OCI-M1 (cell line): ENCODE measurements at regions not wholly inside any gene's neighbourhood (a gene's known extent, or its start where the extent isn't known, plus 50 kb on each side); places are given as distances from the start of the nearest gene placed in this dataset.

Experiments
- DNase-seq: peaks from one replicate; lab custom pipeline; 2025; lab: John Stamatoyannopoulos, UW

DNA sequence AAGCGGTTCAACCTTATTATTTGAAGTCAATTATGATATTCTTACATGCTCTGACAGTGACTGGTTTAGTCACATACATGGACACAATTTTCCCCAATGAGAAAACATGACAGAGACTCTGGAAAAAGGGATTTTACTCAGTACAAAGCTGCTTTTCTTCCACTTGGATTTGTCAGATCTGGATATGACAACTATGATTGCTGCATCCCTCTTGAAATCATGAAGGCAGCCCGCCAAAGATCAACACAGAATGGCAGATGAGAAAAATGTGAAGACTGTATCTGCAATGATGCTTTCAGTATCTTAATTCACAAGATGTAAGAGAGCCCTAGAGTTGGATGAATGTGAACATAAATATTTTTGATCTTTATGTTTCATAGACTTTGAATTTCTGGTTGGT, 439.6 kb downstream of the CDH8 start:
- no peak for DNase-seq

DNA sequence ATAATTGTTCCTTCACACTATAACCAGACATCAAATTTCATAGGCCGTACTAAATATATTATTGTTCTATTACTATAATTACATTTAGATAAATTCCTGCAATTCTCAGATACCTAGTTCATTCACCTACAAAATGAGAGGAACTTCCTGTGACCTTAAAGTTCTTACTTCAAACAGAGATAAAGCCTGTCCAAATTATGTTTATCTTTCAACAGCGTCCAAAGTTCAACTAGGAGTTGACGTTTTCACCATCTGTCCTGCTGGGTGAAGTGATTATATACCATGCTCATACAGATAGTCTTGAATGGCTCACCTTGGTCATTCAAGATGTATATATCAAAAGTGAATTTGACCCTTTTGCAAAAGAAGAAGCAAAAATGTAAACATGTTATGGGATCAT, 440.6 kb downstream of the CDH8 start:
- DNase-seq: no peak

GRCh38 chr16:61590577-61590976, 445.7 kb downstream of the CDH8 start:
- DNase-seq: no peak

DNA sequence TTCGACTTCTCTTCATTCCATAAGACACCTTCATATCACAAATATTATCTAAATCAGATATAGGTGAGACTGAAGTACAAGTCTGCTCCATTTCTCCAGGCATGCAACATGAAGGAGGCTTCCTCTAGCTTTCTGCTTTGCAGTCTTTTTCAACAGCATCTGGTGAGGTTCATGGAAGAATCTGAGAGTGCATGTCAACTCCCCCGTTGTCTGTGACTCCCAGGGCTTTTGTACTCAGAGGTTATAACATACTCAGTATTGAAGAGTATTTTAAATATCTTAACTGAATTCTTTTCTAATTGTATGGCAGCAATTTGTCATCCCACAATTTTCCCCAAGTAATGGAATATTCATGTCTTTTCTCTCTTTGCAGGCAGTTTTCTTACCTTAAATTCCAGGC, 448.7 kb downstream of the CDH8 start:
- DNase-seq: no peak

DNA sequence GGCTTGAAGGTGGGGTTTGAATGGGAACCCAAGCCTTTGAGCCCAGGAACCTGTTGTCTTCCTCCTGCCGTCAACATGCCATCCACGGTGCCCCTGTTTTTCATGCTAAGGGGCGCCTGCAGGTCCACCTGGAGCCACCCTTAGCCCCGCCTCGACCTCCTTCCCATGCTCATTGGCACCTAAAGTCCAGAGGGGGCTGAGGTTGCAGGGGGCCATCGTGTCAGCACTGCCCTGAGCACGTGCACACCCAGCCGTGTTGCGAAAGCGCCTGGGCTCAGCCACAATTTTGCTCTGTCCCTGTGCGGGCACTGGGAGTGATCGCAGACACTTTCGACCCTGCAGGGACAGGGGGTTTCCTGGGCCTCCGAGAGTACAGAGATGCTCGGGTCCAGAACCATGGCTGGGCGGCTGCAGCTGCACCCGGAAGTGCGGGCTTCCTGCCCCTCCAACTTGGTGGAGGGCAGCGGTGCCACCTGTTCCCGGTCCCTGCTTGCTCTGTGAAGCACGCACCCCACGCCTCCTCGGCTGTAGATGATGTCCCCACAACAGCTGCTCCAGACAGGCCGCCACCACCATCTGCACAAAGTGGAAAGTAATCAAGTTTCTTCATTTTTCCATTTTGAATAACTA, 454.7 kb downstream of the CDH8 start:
- DNase-seq: no peak

DNA sequence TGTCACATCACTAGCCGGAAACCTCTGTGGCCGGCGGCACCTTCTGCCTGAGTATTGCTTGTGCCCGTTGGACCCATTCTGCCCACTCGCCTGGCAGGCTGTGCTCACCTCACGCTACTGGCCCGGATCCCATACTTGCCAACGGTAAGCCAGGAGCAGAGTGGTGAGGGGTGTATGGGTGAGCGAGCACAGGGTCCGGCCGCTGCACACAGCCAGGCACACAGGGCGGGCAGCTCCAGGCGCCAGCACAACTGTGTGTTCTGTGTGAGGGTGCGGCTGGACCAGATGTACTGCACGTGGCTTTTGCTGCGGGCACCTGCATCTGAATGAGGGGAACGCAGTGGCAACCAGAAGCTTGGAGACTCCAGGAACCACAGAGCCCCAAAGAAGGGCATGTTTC, 455.7 kb downstream of the CDH8 start:
- no peak for DNase-seq

GRCh38 chr16:61579195-61579594, 457.0 kb downstream of the CDH8 start:
- no peak for DNase-seq

DNA sequence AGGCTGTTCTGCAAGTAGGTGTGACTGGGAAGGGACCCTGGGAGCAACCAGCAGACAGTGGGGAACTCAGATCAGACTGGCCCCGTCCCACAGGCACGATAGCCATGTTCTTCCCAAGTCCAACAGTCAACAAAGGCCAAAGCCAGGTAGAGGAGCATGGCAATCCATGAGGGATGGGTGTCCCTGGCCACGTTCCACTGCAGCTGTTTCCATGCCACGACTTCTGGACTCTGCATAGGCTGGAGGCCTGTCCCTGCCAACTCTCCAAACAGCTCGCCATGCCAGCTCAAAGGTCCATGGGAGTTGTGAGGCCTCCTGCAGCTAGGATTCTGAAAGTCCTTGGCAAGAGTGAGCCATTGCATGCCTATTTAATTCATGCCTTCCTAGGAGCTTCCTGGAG, 459.8 kb downstream of the CDH8 start:
- DNase-seq: no peak

- no peak for DNase-seq
Measured at GRCh38 chr16:61575617-61576016, 460.6 kb downstream of the CDH8 start.

DNA sequence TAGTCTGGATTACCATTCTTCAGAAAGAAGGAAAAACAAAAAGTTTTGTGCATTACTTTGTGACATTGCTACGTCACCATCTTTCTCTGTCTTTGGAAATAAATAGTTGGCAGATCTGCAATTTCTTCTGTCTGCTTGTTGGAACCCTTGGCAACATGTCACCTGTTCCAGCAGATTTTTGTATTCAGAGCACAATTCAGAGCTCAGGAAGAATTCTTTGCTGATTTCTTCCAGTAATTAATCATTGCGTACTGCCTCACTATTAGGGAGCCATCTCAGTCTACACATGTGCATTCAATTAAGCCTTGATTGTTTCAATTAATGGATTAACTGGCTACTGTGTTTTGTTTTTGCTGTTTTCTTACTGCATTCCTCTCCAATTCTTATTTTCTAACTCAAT, 467.2 kb downstream of the CDH8 start:
- DNase-seq: no peak

DNA sequence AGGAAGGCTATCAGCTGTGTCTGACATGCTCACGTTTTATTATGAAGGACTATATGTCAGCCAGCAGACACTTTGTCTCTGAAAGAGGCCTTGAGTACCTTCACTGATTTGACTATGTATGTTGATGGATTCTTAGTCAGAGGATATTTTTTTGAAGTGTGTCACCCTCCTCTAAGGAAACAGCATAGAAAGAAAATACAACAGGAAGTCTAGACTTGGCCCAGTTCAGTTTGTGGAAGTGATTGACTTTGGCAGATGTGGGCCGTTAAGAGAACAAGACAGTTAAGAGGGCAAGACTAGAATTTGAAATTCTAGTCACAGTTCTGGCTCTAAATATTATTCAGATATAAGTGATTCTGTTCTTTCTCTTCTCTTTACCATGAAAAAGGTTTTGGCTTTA, 471.5 kb downstream of the CDH8 start:
- no peak for DNase-seq

- DNase-seq: no peak
Measured at GRCh38 chr16:61555718-61556441, 480.4 kb downstream of the CDH8 start.

DNA sequence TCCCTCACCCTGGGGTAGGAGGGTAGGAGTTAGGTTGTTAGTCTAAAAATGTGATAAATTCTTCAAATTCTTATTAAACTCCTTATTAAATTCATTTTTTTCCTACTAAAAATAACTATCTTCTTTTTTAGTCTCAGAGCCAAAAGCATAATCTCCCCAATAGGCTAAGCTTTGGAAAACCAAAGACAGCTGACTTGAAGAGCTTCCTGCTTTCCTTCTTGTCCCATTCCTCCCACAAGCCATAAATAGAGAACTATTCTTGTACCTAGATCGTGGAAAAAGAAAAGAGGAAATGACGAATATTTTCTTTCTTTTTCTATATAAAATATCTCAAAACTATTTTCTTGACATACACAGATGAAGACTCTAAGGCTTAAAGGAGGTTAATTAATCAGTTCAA, 486.9 kb downstream of the CDH8 start:
- no peak for DNase-seq

- DNase-seq: no peak
Measured at GRCh38 chr16:61547626-61548025, 488.6 kb downstream of the CDH8 start.

- DNase-seq: no peak
Measured at GRCh38 chr16:61544165-61544564, 492.1 kb downstream of the CDH8 start.

- no peak for DNase-seq
Measured at GRCh38 chr16:61540216-61540615, 496.0 kb downstream of the CDH8 start.

GRCh38 chr16:61530697-61531096, 505.5 kb downstream of the CDH8 start:
- DNase-seq: no peak

GRCh38 chr16:61500851-61501250, 535.4 kb downstream of the CDH8 start:
- DNase-seq: no peak

DNA sequence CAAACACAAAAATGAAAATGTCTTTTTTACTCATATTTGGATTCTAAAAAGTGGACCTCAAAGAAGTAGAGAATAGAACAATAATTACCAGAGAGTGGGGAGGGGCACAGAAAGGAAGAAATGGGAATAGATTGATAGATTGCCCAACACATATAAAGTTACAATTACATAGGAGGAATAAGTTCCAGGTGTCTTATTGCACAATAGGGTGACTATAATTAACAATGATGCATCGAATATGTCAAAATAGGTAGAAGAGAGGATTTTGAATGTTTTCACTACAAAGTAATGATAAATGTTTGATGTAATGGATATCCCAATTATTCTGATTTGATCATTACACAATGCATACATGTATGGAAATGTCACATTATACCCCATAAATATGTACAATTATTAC, 556.0 kb downstream of the CDH8 start:
- no peak for DNase-seq

DNA sequence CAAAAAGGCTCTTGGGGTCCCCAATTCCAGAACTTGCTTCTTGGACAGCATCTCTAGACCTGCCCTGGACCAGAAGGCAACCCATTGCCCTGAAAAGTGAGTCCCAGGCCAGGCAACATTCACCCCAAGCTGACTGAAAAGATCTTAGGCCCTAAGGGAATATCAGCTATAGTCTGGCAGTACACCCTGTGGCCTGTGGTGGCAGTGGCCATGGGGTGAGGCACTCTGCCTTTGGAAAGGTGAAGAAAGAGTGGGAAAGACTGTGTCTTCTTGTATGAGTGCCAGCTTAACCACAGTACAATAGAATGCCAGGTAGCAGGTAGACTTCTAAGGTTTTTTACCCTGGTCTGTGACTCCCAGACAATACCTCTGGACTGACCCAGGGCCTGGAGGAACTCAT, 564.5 kb downstream of the CDH8 start:
- DNase-seq: no peak

- no peak for DNase-seq
Measured at GRCh38 chr16:61471023-61471422, 565.2 kb downstream of the CDH8 start.

DNA sequence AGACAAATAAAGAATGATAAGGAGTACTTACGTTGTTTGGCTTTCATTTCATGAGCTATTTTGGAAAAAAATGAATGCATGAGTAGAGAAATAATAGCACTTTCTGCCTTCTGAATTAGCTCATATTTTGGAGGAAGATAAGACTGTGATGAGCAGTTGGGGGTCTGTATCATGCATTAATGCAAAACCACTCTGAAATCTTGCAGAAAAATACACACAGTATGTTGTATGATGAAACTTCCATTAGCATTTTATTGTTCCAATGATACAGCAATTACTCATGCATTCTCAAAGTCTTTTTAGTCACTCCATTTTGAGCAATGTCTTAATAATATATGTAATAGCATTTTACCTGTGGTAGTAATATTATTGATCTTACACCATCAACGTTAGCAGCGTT, 571.0 kb downstream of the CDH8 start:
- no peak for DNase-seq

DNA sequence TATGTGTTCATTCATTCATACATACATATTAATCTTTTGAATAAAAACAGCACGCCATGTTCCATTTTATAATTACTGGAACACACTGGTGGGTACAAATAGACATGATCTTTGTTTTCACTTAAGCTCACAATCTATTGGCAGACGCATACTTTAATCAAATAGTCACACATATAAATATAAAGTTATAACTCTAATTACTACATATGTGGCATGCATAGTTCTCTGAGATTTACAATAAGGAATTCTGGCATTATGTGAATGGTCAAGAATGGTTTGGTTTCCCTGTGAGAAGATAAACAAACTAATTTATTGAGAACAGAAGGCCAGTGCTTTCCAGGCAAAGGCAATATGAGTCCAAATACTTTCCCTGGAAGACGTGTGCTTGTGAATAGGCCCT, 576.2 kb downstream of the CDH8 start:
- no peak for DNase-seq

GRCh38 chr16:61435346-61435745, 600.9 kb downstream of the CDH8 start:
- DNase-seq: peak; percentile 19
